ENCODE measurements at regions not wholly inside any gene's neighbourhood (a gene's known extent, or its start where the extent isn't known, plus 50 kb on each side); places are given as distances from the start of the nearest gene placed in this dataset.

DNA sequence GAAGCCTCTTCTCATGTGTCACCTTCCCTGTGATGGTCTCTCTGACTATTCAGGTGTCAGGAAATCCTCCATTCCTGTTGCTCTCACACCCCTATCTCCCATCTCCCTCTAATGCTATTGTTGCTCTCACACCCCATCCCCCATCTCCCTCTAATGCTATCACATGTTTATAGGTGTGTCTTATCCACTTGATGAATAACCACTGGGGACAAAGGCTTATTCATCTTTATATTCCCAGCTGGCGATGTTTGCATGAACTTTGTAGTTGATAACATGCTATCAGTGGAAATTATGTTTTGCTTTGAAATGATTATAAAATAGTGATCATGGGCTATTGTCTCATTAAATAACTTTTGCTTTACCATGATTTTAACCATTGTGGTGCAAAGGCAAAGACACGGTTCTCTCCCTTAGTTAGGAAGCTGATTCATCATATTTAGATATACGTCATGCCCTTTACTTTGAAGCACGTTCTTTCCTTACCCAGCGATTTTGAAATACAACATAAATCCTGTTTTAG is 220.5 kb downstream of the PMAIP1 start:
- TF ChIP-seq, protein P1, sequence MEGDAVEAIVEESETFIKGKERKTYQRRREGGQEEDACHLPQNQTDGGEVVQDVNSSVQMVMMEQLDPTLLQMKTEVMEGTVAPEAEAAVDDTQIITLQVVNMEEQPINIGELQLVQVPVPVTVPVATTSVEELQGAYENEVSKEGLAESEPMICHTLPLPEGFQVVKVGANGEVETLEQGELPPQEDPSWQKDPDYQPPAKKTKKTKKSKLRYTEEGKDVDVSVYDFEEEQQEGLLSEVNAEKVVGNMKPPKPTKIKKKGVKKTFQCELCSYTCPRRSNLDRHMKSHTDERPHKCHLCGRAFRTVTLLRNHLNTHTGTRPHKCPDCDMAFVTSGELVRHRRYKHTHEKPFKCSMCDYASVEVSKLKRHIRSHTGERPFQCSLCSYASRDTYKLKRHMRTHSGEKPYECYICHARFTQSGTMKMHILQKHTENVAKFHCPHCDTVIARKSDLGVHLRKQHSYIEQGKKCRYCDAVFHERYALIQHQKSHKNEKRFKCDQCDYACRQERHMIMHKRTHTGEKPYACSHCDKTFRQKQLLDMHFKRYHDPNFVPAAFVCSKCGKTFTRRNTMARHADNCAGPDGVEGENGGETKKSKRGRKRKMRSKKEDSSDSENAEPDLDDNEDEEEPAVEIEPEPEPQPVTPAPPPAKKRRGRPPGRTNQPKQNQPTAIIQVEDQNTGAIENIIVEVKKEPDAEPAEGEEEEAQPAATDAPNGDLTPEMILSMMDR (conservative IDR thresholded peaks at IDR 0.05 in 1 of 2, IDR thresholded peaks at IDR 0.05 in 1 of 2; ENCODE audit: low read depth in 1 of 2, low read length in 2 of 2), result no peak
- TF ChIP-seq EZH2 (IDR thresholded peaks at IDR 0.05; ENCODE audit: low read length, missing control alignments), result no peak
